GM12878 (cell line): ENCODE measurements at regions not wholly inside any gene's neighbourhood (a gene's known extent, or its start where the extent isn't known, plus 50 kb on each side); places are given as distances from the start of the nearest gene placed in this dataset.

Experiments used
- CBX3 ChIP-seq: fragments of 200-600 bp; sonication (generic); IDR thresholded peaks from 2 replicates; pipeline ENCODE4 v1.6.1; 2016; ENCODE audit warnings: low read depth, borderline replicate concordance
- EZH2 ChIP-seq: IDR thresholded peaks from 2 replicates; pipeline ENCODE4 v1.6.1; 2012; ENCODE audit warnings: low read depth, mild to moderate bottlenecking, control low read depth, inconsistent platforms, low read length, borderline replicate concordance; ENCODE audit not compliant: control insufficient read depth
- RCOR1 ChIP-seq: conservative IDR thresholded peaks from 2 replicates; pipeline ENCODE4 v1.6.1; 2012; ENCODE audit warnings: low read depth, low read length, improper control_type of control experiment
- TF ChIP-seq, protein P1 (sequence below), 3 experiments: IDR thresholded peaks in 2 of 3; conservative IDR thresholded peaks in 1 of 3; 2 replicates each; pipeline ENCODE4 v1.5.1; 2011; ENCODE audit warnings: low read depth in 3 of 3, low read length in 3 of 3, mild to moderate bottlenecking in 3 of 3, control low read depth in 2 of 3, moderate library complexity in 2 of 3, inconsistent platforms in 1 of 3, mixed read lengths in 1 of 3; ENCODE audit not compliant: control insufficient read depth in 2 of 3, insufficient read depth in 1 of 3; ENCODE audit errors: extremely low read depth in 1 of 3
- TF ChIP-seq, protein P2 (sequence below): IDR thresholded peaks from 2 replicates; pipeline ENCODE4 v1.6.1; 2011; ENCODE audit warnings: borderline replicate concordance, low read depth, mild to moderate bottlenecking, moderate library complexity, mixed read lengths, low read length; ENCODE audit not compliant: insufficient read depth; ENCODE audit errors: extremely low read length

DNA sequence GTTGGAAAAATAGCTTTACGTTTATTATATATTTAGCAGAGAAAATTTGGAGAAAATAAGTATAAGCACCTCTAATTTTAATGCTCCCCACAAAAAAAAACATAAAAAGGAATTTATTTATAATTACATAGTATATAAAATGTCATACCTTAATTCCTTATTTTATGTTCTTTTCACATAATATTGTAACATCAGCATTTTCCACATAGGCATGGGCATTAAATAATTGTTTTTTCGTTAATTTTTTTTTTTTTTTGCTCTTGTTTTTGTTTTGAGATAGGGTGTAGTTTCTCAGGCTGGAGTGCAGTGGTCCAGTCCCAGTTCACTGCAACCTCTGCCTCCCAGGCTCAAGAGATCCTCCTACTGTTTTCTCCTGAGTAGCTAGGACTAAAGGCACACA, 329.8 kb upstream of the FOXG1 start:
- TF ChIP-seq RCOR1 (no peak), CBX3 (no peak), EZH2 (no peak)
- TF ChIP-seq, protein P1, sequence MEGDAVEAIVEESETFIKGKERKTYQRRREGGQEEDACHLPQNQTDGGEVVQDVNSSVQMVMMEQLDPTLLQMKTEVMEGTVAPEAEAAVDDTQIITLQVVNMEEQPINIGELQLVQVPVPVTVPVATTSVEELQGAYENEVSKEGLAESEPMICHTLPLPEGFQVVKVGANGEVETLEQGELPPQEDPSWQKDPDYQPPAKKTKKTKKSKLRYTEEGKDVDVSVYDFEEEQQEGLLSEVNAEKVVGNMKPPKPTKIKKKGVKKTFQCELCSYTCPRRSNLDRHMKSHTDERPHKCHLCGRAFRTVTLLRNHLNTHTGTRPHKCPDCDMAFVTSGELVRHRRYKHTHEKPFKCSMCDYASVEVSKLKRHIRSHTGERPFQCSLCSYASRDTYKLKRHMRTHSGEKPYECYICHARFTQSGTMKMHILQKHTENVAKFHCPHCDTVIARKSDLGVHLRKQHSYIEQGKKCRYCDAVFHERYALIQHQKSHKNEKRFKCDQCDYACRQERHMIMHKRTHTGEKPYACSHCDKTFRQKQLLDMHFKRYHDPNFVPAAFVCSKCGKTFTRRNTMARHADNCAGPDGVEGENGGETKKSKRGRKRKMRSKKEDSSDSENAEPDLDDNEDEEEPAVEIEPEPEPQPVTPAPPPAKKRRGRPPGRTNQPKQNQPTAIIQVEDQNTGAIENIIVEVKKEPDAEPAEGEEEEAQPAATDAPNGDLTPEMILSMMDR (IDR thresholded peaks at IDR 0.05 in 2 of 3, conservative IDR thresholded peaks at IDR 0.05 in 1 of 3; ENCODE audit: control insufficient read depth in 2 of 3, extremely low read depth in 1 of 3, insufficient read depth in 1 of 3, low read depth in 3 of 3, low read length in 3 of 3): no peak
- TF ChIP-seq, protein P2, sequence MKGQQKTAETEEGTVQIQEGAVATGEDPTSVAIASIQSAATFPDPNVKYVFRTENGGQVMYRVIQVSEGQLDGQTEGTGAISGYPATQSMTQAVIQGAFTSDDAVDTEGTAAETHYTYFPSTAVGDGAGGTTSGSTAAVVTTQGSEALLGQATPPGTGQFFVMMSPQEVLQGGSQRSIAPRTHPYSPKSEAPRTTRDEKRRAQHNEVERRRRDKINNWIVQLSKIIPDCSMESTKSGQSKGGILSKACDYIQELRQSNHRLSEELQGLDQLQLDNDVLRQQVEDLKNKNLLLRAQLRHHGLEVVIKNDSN: no peak
